Endothelial cell of umbilical vein (primary cell): ENCODE measurements at regions not wholly inside any gene's neighbourhood (a gene's known extent, or its start where the extent isn't known, plus 50 kb on each side); places are given as distances from the start of the nearest gene placed in this dataset.

ENCODE experiments used
- BruUV-seq: library from RNA; stranded (reverse); fragments of 400-500 nt; replicated peaks from 2 replicates; lab custom pipeline; 2021; lab: Mats Ljungman, UMichigan
- CTCF ChIA-PET: fragments of 300-600, 350-600 bp; sonication (Branson Sonifier 250); formaldehyde crosslinking; loops from one replicate; lab custom pipeline; 2021; ENCODE audit warnings: antibody characterized with exemption, inconsistent platforms; lab: Charles Lee
- POLR2A ChIA-PET: fragments of 300-600, 350-600 bp; sonication (Branson Sonifier 250); formaldehyde crosslinking; loops from one replicate; lab custom pipeline; 2021; ENCODE audit warnings: antibody characterized with exemption, inconsistent platforms; lab: Charles Lee
- DNase-seq: peaks from one replicate; pipeline ENCODE4 v3.0.0-alpha.2; 2011; ENCODE audit warnings: low read depth, low spot score
- FAIRE-seq: peaks from 2 replicates; lab custom pipeline; 2011; peaks lifted over from hg19 to GRCh38; lab: Jason Lieb, UNC
- H2AFZ ChIP-seq: 2 replicates; pipeline ENCODE4 v1.6.0; 2012; ENCODE audit warnings: low read depth, low read length, control low read depth, inconsistent platforms
- H3K27ac ChIP-seq: 2 replicates; pipeline ENCODE4 v1.5.1; 2011; ENCODE audit warnings: low read depth, mild to moderate bottlenecking, control low read depth, low read length, moderate library complexity; ENCODE audit not compliant: insufficient read depth
- H3K27me3 ChIP-seq, 2 experiments: 2 replicates each; pipeline versions ENCODE4 v1.6.0 to v1.6.1; 2011; ENCODE audit warnings: low read length in 2 of 2, mixed read lengths in 1 of 2; ENCODE audit not compliant: control insufficient read depth in 2 of 2, insufficient read depth in 2 of 2
- H3K36me3 ChIP-seq, 2 experiments: 2 replicates in 1 of 2; 3 replicates in 1 of 2; pipeline ENCODE4 v1.5.1; 2011; ENCODE audit warnings: low read length in 2 of 2, mild to moderate bottlenecking in 1 of 2, moderate library complexity in 1 of 2; ENCODE audit not compliant: control insufficient read depth in 2 of 2, insufficient read depth in 2 of 2; ENCODE audit errors: extremely low read depth in 1 of 2
- H3K4me1 ChIP-seq: 3 replicates; pipeline ENCODE4 v1.5.1; 2011; ENCODE audit warnings: mild to moderate bottlenecking, low read length; ENCODE audit not compliant: control insufficient read depth, insufficient read depth; ENCODE audit errors: extremely low read depth
- H3K4me2 ChIP-seq: 2 replicates; pipeline ENCODE4 v1.6.1; 2011; ENCODE audit warnings: low read length, control low read depth, mixed read lengths; ENCODE audit not compliant: insufficient read depth
- H3K4me3 ChIP-seq, 3 experiments: fragments of 200-600 bp in 1 of 3; sonication (generic), shearing (Covaris generic) in 1 of 3; replicated peaks in 1 of 3; 2 replicates each; pipeline ENCODE4 v1.5.1; 2011 to 2016; ENCODE audit warnings: control low read depth in 3 of 3, low read length in 3 of 3, mild to moderate bottlenecking in 2 of 3, inconsistent platforms in 1 of 3, low read depth in 1 of 3, moderate library complexity in 1 of 3; ENCODE audit not compliant: insufficient read depth in 1 of 3
- H3K79me2 ChIP-seq: 2 replicates; pipeline ENCODE4 v1.6.0; 2012; ENCODE audit warnings: low read length, inconsistent platforms; ENCODE audit not compliant: control insufficient read depth, insufficient read depth
- H3K9ac ChIP-seq: replicated peaks from 2 replicates; pipeline ENCODE3; 2011; ENCODE audit warnings: low read length, control low read depth; ENCODE audit not compliant: insufficient read depth; ENCODE audit errors: extremely low read depth
- H3K9me1 ChIP-seq: replicated peaks from 3 replicates; pipeline ENCODE4 v1.6.0; 2011; ENCODE audit warnings: mild to moderate bottlenecking, low read length; ENCODE audit not compliant: control insufficient read depth, insufficient read depth; ENCODE audit errors: extremely low read depth
- H3K9me3 ChIP-seq: replicated peaks from 2 replicates; pipeline ENCODE4 v1.5.1; 2012; ENCODE audit warnings: low read length, inconsistent platforms; ENCODE audit not compliant: control insufficient read depth, insufficient read depth
- H4K20me1 ChIP-seq: replicated peaks from 2 replicates; pipeline ENCODE3; 2011; ENCODE audit warnings: mild to moderate bottlenecking, low read length; ENCODE audit not compliant: control insufficient read depth, insufficient read depth; ENCODE audit errors: extremely low read depth
- CTCF ChIP-seq, 2 donors: IDR thresholded peaks; 1 replicate in 1 of 2; 2 replicates in 1 of 2; pipeline ENCODE4 v1.5.1; 2011; ENCODE audit warnings: low read length in 2 of 2, mild to moderate bottlenecking in 2 of 2, moderate library complexity in 2 of 2, control low read depth in 1 of 2, inconsistent platforms in 1 of 2, low read depth in 1 of 2; ENCODE audit not compliant: insufficient read depth in 1 of 2; ENCODE audit errors: extremely low read depth in 1 of 2
- EZH2 ChIP-seq: IDR thresholded peaks from 2 replicates; pipeline ENCODE4 v1.6.1; 2012; ENCODE audit warnings: borderline replicate concordance, low read depth, mild to moderate bottlenecking, moderate library complexity, low read length, inconsistent platforms; ENCODE audit not compliant: severe bottlenecking
- FOS ChIP-seq: IDR thresholded peaks from 2 replicates; pipeline ENCODE4 v1.6.1; 2011; ENCODE audit warnings: mild to moderate bottlenecking, low read length, moderate library complexity, borderline replicate concordance; ENCODE audit not compliant: insufficient read depth
- GATA2 ChIP-seq: IDR thresholded peaks from 2 replicates; pipeline ENCODE4 v1.7.0; 2011; ENCODE audit warnings: low read depth, mild to moderate bottlenecking, moderate library complexity, mixed read lengths, low read length; ENCODE audit not compliant: insufficient read length, insufficient read depth
- JUN ChIP-seq: IDR thresholded peaks from 2 replicates; pipeline ENCODE4 v1.6.1; 2011; ENCODE audit warnings: borderline replicate concordance, low read depth; ENCODE audit not compliant: insufficient read length, insufficient read depth
- MYC ChIP-seq: IDR thresholded peaks from one replicate; pipeline ENCODE4 v1.6.1; 2011; ENCODE audit warnings: mild to moderate bottlenecking, low read depth, low read length
- POLR2A ChIP-seq: IDR thresholded peaks from 2 replicates; pipeline ENCODE4 v1.6.1; 2012; ENCODE audit warnings: low read depth, mild to moderate bottlenecking, control low read depth, low read length
- POLR2AphosphoS5 ChIP-seq: IDR thresholded peaks from 2 replicates; pipeline ENCODE4 v1.6.1; 2012; ENCODE audit warnings: low read depth, mild to moderate bottlenecking, control low read depth, low read length, moderate library complexity; ENCODE audit not compliant: insufficient read depth
- dilution Hi-C: fragments of 300-500 bp; cut with MboI; formaldehyde crosslinking; loops from one replicate; pipeline ENCODE4 v1.15.0; 2019; ENCODE audit warnings: low sequenced_read_pairs; ENCODE audit not compliant: extremely low pct_ligation_motif_present
- intact Hi-C: fragments of 100-400 bp; cut with micrococcal nuclease; formaldehyde crosslinking; loops from one replicate; pipeline ENCODE4 v1.10.0; 2022
- TF ChIP-seq, protein P1 (sequence below): IDR thresholded peaks from 2 replicates; pipeline ENCODE4 v1.6.1; 2011; ENCODE audit not compliant: insufficient read depth, insufficient read length

- TF ChIP-seq JUN (no peak), FOS (no peak), POLR2A (no peak), EZH2 (no peak)
- Histone ChIP-seq H3K36me3 (no peaks in the 10 kb centered on the region), H3K9me1 (no peaks in the 10 kb centered on the region), H3K9ac (no peak overlapping the region), H2AFZ (no peak overlapping the region), H3K4me1 (no peaks in the 10 kb centered on the region), H3K4me2 (no peak overlapping the region), H3K27me3 (no peaks in the 10 kb centered on the region), H3K4me3 (no peak overlapping the region), H3K27ac (no peak overlapping the region), H4K20me1 (no peaks in the 10 kb centered on the region), H3K79me2 (no peaks in the 10 kb centered on the region), H3K9me3 (no peaks in the 10 kb centered on the region)
- POLR2A ChIA-PET: no interaction called here
- CTCF ChIA-PET: no interaction called here
- intact Hi-C loops: no loop called here
- DNase-seq: peak; percentile 6
- no TSS peak for BruUV-seq
- dilution Hi-C loops: no loop called here
- FAIRE-seq: no peak
These were observed 552.4 kb upstream of the TNP1 start for GRCh38 chr2:217412277-217412676.

- H3K9me3 ChIP-seq: no peaks in the 10 kb centered on the region
- FAIRE-seq: no peak
- no peaks in the 10 kb centered on the region for H3K9me1 ChIP-seq
- H3K27me3 ChIP-seq: no peaks in the 10 kb centered on the region
- H4K20me1 ChIP-seq: no peaks in the 10 kb centered on the region
- no peak overlapping the region for H3K4me3 ChIP-seq
- intact Hi-C loops (no loop called here), dilution Hi-C loops (no loop called here)
- H3K9ac ChIP-seq: no peak overlapping the region
- ChIA-PET POLR2A (no interaction called here), CTCF (interaction anchor here (1.2 to 1.6 kb wide), 2 partner anchors 8 to 24 kb away, joined by 3 to 4 read pairs; no protein-coding TSS in a partner anchor)
- no peaks in the 10 kb centered on the region for H3K36me3 ChIP-seq
- H3K79me2 ChIP-seq: no peaks in the 10 kb centered on the region
- no peak overlapping the region for H3K27ac ChIP-seq
- TF ChIP-seq FOS: no peak
- no peak for TF ChIP-seq CTCF (IDR thresholded peaks at IDR 0.05; ENCODE audit: extremely low read depth in 1 of 2, insufficient read depth in 1 of 2, low read depth in 1 of 2, low read length in 2 of 2)
- TF ChIP-seq JUN: no peak
- TF ChIP-seq, protein P1, sequence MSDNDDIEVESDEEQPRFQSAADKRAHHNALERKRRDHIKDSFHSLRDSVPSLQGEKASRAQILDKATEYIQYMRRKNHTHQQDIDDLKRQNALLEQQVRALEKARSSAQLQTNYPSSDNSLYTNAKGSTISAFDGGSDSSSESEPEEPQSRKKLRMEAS: no peak
- no peak for TF ChIP-seq GATA2
- no peak for TF ChIP-seq EZH2
- no peak for TF ChIP-seq POLR2AphosphoS5
- TF ChIP-seq MYC: no peak
- TF ChIP-seq POLR2A: no peak
- H3K4me1 ChIP-seq: no peaks in the 10 kb centered on the region
- no peak overlapping the region for H2AFZ ChIP-seq
- H3K4me2 ChIP-seq: no peak overlapping the region
- DNase-seq: no peak
- BruUV-seq: no TSS peak
These were observed 550.8 kb upstream of the TNP1 start for GRCh38 chr2:217410681-217410960.
